Left lung (tissue), 4 donors: ENCODE measurements at regions not wholly inside any gene's neighbourhood (a gene's known extent, or its start where the extent isn't known, plus 50 kb on each side); places are given as distances from the start of the nearest gene placed in this dataset.

Experiments
- ATAC-seq: fragments of 200-7000 bp; cut with Tn5 transposase; one replicate; pipeline ENCODE4 v1.9.1; 2020; ENCODE audit warnings: moderate library complexity
- DNase-seq, 4 donors: peaks; one replicate each; pipeline ENCODE4 v3.0.0-alpha.2; 2013 to 2020
- H3K27ac ChIP-seq, 2 donors: fragments of 200-600 bp; sonication (generic) in 1 of 2; one replicate each; pipeline versions ENCODE4 v1.5.0 to v1.8.0; 2020 to 2021
- H3K27me3 ChIP-seq, 2 donors: fragments of 200-600 bp; sonication (generic) in 1 of 2; one replicate each; pipeline versions ENCODE4 v1.5.0 to v1.8.0; 2020 to 2021
- H3K36me3 ChIP-seq, 2 donors: fragments of 200-600 bp; sonication (generic) in 1 of 2; one replicate each; pipeline versions ENCODE4 v1.5.0 to v1.8.0; 2020 to 2021
- H3K4me1 ChIP-seq, 2 donors: fragments of 200-600 bp; one replicate each; pipeline ENCODE4 v1.8.0; 2021
- H3K4me3 ChIP-seq, 2 donors: fragments of 200-600 bp; sonication (generic) in 1 of 2; one replicate each; pipeline versions ENCODE4 v1.5.0 to v1.8.0; 2020 to 2021; ENCODE audit warnings: mild to moderate bottlenecking in 1 of 2
- H3K9me3 ChIP-seq, 2 donors: fragments of 200-600 bp; sonication (generic) in 1 of 2; one replicate each; pipeline versions ENCODE4 v1.5.0 to v1.8.0; 2020 to 2021
- intact Hi-C, 2 donors: fragments of 100-400 bp; cut with DNase I; formaldehyde crosslinking; loops; one replicate each; pipeline versions ENCODE4 v1.11.2 to v1.14.2; 2022
- TF ChIP-seq, protein P1 (sequence below), 2 donors: fragments of 200-600 bp; sonication (generic) in 1 of 2; IDR thresholded peaks; one replicate each; pipeline versions ENCODE4 v1.5.0 to v1.8.0; 2021; ENCODE audit warnings: antibody characterized with exemption in 2 of 2
- donor health status: DM: no; HTN: yes; CAD: no.
- donor health status: DM: no; HTN: no; CAD: no.

DNA sequence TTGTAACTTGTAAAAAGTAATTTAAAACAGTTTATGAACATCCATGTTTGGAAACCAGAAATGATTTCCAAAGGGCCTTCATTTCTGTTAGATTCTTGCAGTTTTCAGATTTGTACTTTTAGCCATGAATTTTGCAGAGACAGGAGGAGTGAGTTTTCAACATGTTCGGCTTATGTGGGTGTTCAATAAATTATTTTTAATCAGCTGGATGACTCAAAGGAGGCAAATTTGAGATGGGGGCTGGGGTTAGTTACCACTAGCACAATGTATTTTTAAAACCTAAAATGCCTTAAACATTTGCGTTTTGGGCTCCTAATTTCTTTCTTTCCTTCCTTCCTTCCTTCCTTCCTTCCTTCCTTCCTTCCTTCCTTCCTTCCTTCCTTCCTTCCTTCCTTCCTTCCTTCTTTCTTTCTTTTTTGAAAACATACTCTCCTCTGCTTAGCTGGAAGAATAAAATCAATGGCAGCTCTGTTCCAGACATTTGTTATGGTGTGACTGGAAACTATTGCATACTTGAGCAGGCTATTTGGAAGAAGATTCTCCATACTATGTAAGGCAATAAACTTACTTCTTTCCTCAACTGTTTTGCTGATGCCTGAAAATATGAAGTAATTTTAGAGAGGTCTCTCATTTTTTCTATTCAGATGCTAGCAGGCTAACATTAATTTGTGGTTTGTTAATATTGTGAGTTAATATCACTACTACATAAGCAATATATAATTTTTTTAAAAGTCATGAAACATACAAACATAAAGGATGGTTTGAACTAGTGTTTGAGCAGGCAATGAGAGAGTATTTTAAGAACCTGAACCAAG is 394.4 kb downstream of the NYAP2 start:
- TF ChIP-seq, protein P1, sequence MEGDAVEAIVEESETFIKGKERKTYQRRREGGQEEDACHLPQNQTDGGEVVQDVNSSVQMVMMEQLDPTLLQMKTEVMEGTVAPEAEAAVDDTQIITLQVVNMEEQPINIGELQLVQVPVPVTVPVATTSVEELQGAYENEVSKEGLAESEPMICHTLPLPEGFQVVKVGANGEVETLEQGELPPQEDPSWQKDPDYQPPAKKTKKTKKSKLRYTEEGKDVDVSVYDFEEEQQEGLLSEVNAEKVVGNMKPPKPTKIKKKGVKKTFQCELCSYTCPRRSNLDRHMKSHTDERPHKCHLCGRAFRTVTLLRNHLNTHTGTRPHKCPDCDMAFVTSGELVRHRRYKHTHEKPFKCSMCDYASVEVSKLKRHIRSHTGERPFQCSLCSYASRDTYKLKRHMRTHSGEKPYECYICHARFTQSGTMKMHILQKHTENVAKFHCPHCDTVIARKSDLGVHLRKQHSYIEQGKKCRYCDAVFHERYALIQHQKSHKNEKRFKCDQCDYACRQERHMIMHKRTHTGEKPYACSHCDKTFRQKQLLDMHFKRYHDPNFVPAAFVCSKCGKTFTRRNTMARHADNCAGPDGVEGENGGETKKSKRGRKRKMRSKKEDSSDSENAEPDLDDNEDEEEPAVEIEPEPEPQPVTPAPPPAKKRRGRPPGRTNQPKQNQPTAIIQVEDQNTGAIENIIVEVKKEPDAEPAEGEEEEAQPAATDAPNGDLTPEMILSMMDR (IDR thresholded peaks at IDR 0.05): no peak
- no peaks in the 10 kb centered on the region for H3K36me3 ChIP-seq
- ATAC-seq: no peak
- intact Hi-C loops: no loop called here
- no peaks in the 10 kb centered on the region for H3K9me3 ChIP-seq
- H3K4me3 ChIP-seq: no peak overlapping the region
- no peak overlapping the region for H3K27ac ChIP-seq
- no peak for DNase-seq
- no peaks in the 10 kb centered on the region for H3K4me1 ChIP-seq
- no peaks in the 10 kb centered on the region for H3K27me3 ChIP-seq

DNA sequence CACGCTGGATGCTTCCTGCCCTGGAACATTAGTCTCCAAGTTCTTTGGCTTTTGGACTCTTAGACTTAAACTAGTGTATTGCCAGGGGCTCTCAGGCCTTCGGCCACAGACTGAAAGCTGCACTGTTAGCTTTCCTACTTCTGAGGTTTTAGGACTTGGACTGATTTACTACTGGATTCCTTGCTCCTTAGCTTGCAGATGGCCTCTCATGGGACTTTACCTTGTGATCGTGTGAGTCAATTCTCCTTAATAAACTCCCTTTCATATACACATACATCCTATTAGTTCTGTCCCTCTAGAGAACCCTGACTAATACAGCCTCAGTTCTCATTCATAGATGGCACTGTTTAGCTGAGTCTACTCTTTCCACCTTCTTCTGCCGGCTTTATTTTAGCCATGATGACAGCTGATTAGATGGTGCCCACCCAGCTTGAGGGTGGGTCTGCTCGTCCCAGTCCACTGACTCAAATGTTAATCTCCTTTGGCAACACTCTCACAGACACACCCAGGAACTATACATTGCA is 389.1 kb downstream of the NYAP2 start:
- H3K4me3 ChIP-seq: no peak overlapping the region
- ATAC-seq: no peak
- H3K27ac ChIP-seq: no peak overlapping the region
- TF ChIP-seq, protein P1 (IDR thresholded peaks at IDR 0.05): no peak
- H3K27me3 ChIP-seq: no peaks in the 10 kb centered on the region
- H3K36me3 ChIP-seq: no peaks in the 10 kb centered on the region
- no peaks in the 10 kb centered on the region for H3K4me1 ChIP-seq
- no peak for DNase-seq
- no peaks in the 10 kb centered on the region for H3K9me3 ChIP-seq
- intact Hi-C loops: no loop called here

DNA sequence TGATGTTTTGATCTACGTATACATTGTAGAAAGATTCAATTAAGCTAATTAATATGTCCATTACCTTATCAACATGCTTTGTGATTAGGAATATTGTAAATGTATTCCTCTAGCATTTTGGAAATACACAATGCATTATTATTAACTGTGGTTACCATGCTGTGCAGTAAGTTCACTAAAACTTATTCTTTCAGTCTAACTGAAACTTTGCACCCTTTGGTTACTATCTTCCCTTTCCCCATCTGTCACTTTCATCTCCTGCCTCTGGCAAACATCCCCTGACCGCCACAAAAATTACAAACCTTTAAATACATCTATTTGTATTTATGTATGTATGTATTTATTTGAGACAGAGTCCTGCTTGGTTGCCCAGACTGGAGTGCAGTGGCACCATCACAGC is 388.0 kb downstream of the NYAP2 start:
- Histone ChIP-seq H3K36me3 (no peaks in the 10 kb centered on the region), H3K27ac (no peak overlapping the region), H3K4me3 (no peak overlapping the region), H3K9me3 (no peaks in the 10 kb centered on the region), H3K27me3 (no peaks in the 10 kb centered on the region), H3K4me1 (no peaks in the 10 kb centered on the region)
- ATAC-seq (no peak), DNase-seq (no peak)
- intact Hi-C loops: no loop called here
- TF ChIP-seq, protein P1 (IDR thresholded peaks at IDR 0.05): no peak

DNA sequence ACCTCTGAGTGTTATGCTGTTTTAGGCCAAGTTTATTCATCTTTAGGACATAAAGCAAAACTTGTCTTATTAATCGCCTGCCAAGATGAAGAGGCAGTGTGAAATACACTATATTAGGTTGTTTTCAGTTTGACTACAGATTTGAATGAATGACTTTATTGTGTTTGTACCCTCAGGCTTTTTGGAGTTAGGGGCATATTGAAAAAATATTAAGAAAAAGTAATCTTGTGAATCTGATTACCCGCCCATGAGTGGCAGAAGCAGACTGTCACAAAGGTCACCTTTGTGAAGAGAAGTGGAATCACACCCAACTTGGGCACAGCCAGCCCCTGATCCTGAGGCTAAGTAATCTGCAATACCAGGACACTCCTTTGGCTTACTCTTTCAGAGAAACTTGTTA is 382.5 kb downstream of the NYAP2 start:
- TF ChIP-seq, protein P1 (IDR thresholded peaks at IDR 0.05): no peak
- Histone ChIP-seq H3K4me3 (no peak overlapping the region), H3K27ac (no peak overlapping the region), H3K9me3 (no peaks in the 10 kb centered on the region), H3K36me3 (no peaks in the 10 kb centered on the region), H3K4me1 (no peaks in the 10 kb centered on the region), H3K27me3 (no peaks in the 10 kb centered on the region)
- ATAC-seq (no peak), DNase-seq (no peak)
- intact Hi-C loops: no loop called here

DNA sequence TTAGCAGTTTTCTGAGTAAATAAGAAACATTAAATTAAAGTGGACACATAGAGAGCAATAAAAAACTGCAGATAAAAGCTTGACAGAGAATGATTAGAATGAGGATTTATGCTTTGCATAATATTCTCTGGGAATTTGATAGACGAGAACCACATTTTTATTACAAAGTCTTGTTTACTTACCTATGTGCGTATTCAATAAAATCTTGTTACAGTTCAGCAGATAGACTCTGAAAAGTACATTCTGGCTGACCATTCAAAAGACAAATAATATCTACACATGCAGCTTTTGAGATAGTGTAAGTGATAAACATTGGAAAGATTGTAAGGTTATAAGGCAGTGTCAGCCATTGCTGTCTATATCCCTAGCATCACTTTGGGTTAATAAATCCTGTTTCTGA is 381.6 kb downstream of the NYAP2 start:
- TF ChIP-seq, protein P1 (IDR thresholded peaks at IDR 0.05): no peak
- no peaks in the 10 kb centered on the region for H3K4me1 ChIP-seq
- no peaks in the 10 kb centered on the region for H3K27me3 ChIP-seq
- no peaks in the 10 kb centered on the region for H3K9me3 ChIP-seq
- ATAC-seq: no peak
- intact Hi-C loops: no loop called here
- no peak overlapping the region for H3K4me3 ChIP-seq
- H3K27ac ChIP-seq: no peak overlapping the region
- no peak for DNase-seq
- H3K36me3 ChIP-seq: no peaks in the 10 kb centered on the region
